ENCODE measurements at regions not wholly inside any gene's neighbourhood (a gene's known extent, or its start where the extent isn't known, plus 50 kb on each side); places are given as distances from the start of the nearest gene placed in this dataset.

- H4K20me1 ChIP-seq (ENCODE audit: control insufficient read depth, insufficient read depth, low read length, poor library complexity, severe bottlenecking) = no peaks in the 10 kb centered on the region
- Mint-ChIP-seq H3K27ac (no peak overlapping the region), H3K4me1 (no peaks in the 10 kb centered on the region), H3K27me3 (peaks cover 31% of the 10 kb centered on the region), H3K4me3 (no peak overlapping the region), H3K9me3 (ENCODE audit: insufficient read depth) (no peaks in the 10 kb centered on the region)
- DNase-seq = no peak
- H3K79me2 ChIP-seq (ENCODE audit: control insufficient read depth, insufficient read depth, low read length) = no peaks in the 10 kb centered on the region
- TF ChIP-seq EZH2 (IDR thresholded peaks at IDR 0.05; ENCODE audit: borderline replicate concordance, insufficient read depth, low read depth, low read length, poor library complexity, severe bottlenecking) = no peak
- TF ChIP-seq, protein P1, sequence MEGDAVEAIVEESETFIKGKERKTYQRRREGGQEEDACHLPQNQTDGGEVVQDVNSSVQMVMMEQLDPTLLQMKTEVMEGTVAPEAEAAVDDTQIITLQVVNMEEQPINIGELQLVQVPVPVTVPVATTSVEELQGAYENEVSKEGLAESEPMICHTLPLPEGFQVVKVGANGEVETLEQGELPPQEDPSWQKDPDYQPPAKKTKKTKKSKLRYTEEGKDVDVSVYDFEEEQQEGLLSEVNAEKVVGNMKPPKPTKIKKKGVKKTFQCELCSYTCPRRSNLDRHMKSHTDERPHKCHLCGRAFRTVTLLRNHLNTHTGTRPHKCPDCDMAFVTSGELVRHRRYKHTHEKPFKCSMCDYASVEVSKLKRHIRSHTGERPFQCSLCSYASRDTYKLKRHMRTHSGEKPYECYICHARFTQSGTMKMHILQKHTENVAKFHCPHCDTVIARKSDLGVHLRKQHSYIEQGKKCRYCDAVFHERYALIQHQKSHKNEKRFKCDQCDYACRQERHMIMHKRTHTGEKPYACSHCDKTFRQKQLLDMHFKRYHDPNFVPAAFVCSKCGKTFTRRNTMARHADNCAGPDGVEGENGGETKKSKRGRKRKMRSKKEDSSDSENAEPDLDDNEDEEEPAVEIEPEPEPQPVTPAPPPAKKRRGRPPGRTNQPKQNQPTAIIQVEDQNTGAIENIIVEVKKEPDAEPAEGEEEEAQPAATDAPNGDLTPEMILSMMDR (IDR thresholded peaks at IDR 0.05) = no peak
- CTCF ChIA-PET = no interaction called here
- intact Hi-C loops (cut with micrococcal nuclease) = no loop called here
- H3K27me3 ChIP-seq (replicated peaks in 1 of 4; ENCODE audit: control extremely low read depth in 1 of 4, control insufficient read depth in 3 of 4, insufficient read depth in 4 of 4, low read length in 3 of 4) = peaks cover 0 to 5% (median 0%) of the 10 kb centered on the region in 4 experiments
- H2AFZ ChIP-seq (ENCODE audit: insufficient read depth, low read depth, low read length, poor library complexity, severe bottlenecking) = no peak overlapping the region
- WGBS (ENCODE audit: insufficient coverage) = no CpG with 5 or more reads among the region's 1 CpG
- no peaks in the 10 kb centered on the region for H3K4me1 ChIP-seq (ENCODE audit: control insufficient read depth in 2 of 2, insufficient read depth in 2 of 2, low read length in 2 of 2)
- no peak overlapping the region for H3K9ac ChIP-seq (ENCODE audit: low read length)
- no peak overlapping the region for H3K4me3 ChIP-seq (ENCODE audit: control extremely low read depth in 1 of 5, extremely low read depth in 1 of 5, insufficient read depth in 1 of 5, low read depth in 2 of 5, low read length in 4 of 5)
- no peak overlapping the region for H3K4me2 ChIP-seq (replicated peaks; ENCODE audit: low read depth, low read length, poor library complexity, severe bottlenecking)
- H3K36me3 ChIP-seq (replicated peaks in 1 of 2; ENCODE audit: control extremely low read depth in 1 of 2, control insufficient read depth in 1 of 2, extremely low read depth in 1 of 2, insufficient read depth in 2 of 2, low read length in 1 of 2) = no peaks in the 10 kb centered on the region
- no peak overlapping the region for H3K27ac ChIP-seq (ENCODE audit: low read length in 2 of 2)
- POLR2A ChIA-PET = no interaction called here
- no peaks in the 10 kb centered on the region for H3K9me3 ChIP-seq (ENCODE audit: control extremely low read depth in 1 of 3, control insufficient read depth in 2 of 3, insufficient read depth in 1 of 3, low read length in 2 of 3)
- no peak for ATAC-seq (ENCODE audit: low read depth)
These were observed 84.9 kb upstream of the SKAP2 start for GRCh38 chr7:26949319-26949718.

DNA sequence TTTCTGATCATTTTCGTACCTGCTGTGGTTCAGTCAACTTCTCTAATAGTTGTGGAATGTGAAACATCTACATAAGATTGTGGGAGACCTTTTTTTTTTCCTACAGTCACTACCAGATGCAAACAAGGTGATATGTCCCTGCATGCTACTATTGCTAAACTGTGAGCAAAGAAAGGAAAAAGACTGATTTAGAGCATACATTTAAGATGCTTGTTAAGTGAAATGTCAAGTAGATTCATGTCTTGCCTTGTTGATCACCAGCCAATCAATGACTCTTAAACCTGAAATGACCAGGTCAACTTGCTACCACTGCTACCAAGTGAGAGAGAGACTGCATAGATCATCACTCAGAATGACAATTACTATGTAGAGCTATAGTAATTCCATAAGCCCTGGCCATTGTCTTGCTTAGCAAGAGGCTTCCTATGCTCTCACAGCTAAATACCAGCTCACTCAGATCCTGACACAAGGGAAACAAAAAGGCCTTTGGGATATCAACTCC is 84.3 kb upstream of the SKAP2 start:
- no peak overlapping the region for H3K27ac Mint-ChIP-seq
- H3K79me2 ChIP-seq (ENCODE audit: control insufficient read depth, insufficient read depth, low read length) = no peaks in the 10 kb centered on the region
- H3K27ac ChIP-seq (ENCODE audit: low read length in 2 of 2) = no peak overlapping the region
- H2AFZ ChIP-seq (ENCODE audit: insufficient read depth, low read depth, low read length, poor library complexity, severe bottlenecking) = no peak overlapping the region
- peaks cover 31% of the 10 kb centered on the region for H3K27me3 Mint-ChIP-seq
- H3K4me1 Mint-ChIP-seq = no peaks in the 10 kb centered on the region
- TF ChIP-seq, protein P1 (IDR thresholded peaks at IDR 0.05) = no peak
- TF ChIP-seq EZH2 (IDR thresholded peaks at IDR 0.05; ENCODE audit: borderline replicate concordance, insufficient read depth, low read depth, low read length, poor library complexity, severe bottlenecking) = no peak
- peaks cover 0 to 5% (median 0%) of the 10 kb centered on the region in 4 experiments for H3K27me3 ChIP-seq (replicated peaks in 1 of 4; ENCODE audit: control extremely low read depth in 1 of 4, control insufficient read depth in 3 of 4, insufficient read depth in 4 of 4, low read length in 3 of 4)
- intact Hi-C loops (cut with micrococcal nuclease) = no loop called here
- H3K4me3 ChIP-seq (ENCODE audit: control extremely low read depth in 1 of 5, extremely low read depth in 1 of 5, insufficient read depth in 1 of 5, low read depth in 2 of 5, low read length in 4 of 5) = no peak overlapping the region
- no peaks in the 10 kb centered on the region for H3K36me3 ChIP-seq (replicated peaks in 1 of 2; ENCODE audit: control extremely low read depth in 1 of 2, control insufficient read depth in 1 of 2, extremely low read depth in 1 of 2, insufficient read depth in 2 of 2, low read length in 1 of 2)
- no peaks in the 10 kb centered on the region for H4K20me1 ChIP-seq (ENCODE audit: control insufficient read depth, insufficient read depth, low read length, poor library complexity, severe bottlenecking)
- H3K9me3 Mint-ChIP-seq (ENCODE audit: insufficient read depth) = no peaks in the 10 kb centered on the region
- ChIA-PET POLR2A (interaction anchor here (0.6 kb wide), 1 partner anchor 11 kb away, joined by 3 read pairs; no protein-coding TSS in a partner anchor), CTCF (no interaction called here)
- ATAC-seq (ENCODE audit: low read depth) (no peak), DNase-seq (no peak)
- H3K4me3 Mint-ChIP-seq = no peak overlapping the region
- H3K4me1 ChIP-seq (ENCODE audit: control insufficient read depth in 2 of 2, insufficient read depth in 2 of 2, low read length in 2 of 2) = no peaks in the 10 kb centered on the region
- H3K9ac ChIP-seq (ENCODE audit: low read length) = no peak overlapping the region
- WGBS (ENCODE audit: insufficient coverage) = no CpG with 5 or more reads among the region's 1 CpG
- H3K4me2 ChIP-seq (replicated peaks; ENCODE audit: low read depth, low read length, poor library complexity, severe bottlenecking) = no peak overlapping the region
- H3K9me3 ChIP-seq (ENCODE audit: control extremely low read depth in 1 of 3, control insufficient read depth in 2 of 3, insufficient read depth in 1 of 3, low read length in 2 of 3) = no peaks in the 10 kb centered on the region
